Activated CD4-positive, alpha-beta T cell treated with anti-CD3 and anti-CD28 coated beads, Interleukin-2, amount 10 ng/mL, durations not matched to agents 24 days and 14 days (primary cell): ENCODE measurements at regions not wholly inside any gene's neighbourhood (a gene's known extent, or its start where the extent isn't known, plus 50 kb on each side); places are given as distances from the start of the nearest gene placed in this dataset.
"Not testable (repeated sequence)": the region's sequence is repeated elsewhere in the genome, so short reads cannot be mapped to it uniquely, and the experiment has no call there.

Experiments used
- DNase-seq: peaks from one replicate; pipeline ENCODE4 v3.0.0; 2022
- H3K27ac Mint-ChIP-seq: one replicate; pipeline ENCODE4 v1.8.0; 2022; ENCODE audit warnings: mild to moderate bottlenecking, mixed read lengths
- H3K27me3 Mint-ChIP-seq: one replicate; pipeline ENCODE4 v1.8.0; 2022; ENCODE audit warnings: mixed read lengths
- H3K36me3 Mint-ChIP-seq: one replicate; pipeline ENCODE4 v1.8.0; 2022; ENCODE audit warnings: low read depth, mild to moderate bottlenecking, mixed read lengths
- H3K4me1 Mint-ChIP-seq: one replicate; pipeline ENCODE4 v1.8.0; 2021; ENCODE audit warnings: mixed read lengths
- H3K4me3 Mint-ChIP-seq: one replicate; pipeline ENCODE4 v1.8.0; 2022; ENCODE audit warnings: mild to moderate bottlenecking, moderate library complexity, mixed read lengths
- H3K9me3 Mint-ChIP-seq: one replicate; pipeline ENCODE4 v1.8.0; 2021; ENCODE audit warnings: mixed read lengths
- intact Hi-C: fragments of 100-400 bp; cut with micrococcal nuclease; formaldehyde crosslinking; loops from one replicate; pipeline ENCODE4 v1.15.1; 2023

DNA sequence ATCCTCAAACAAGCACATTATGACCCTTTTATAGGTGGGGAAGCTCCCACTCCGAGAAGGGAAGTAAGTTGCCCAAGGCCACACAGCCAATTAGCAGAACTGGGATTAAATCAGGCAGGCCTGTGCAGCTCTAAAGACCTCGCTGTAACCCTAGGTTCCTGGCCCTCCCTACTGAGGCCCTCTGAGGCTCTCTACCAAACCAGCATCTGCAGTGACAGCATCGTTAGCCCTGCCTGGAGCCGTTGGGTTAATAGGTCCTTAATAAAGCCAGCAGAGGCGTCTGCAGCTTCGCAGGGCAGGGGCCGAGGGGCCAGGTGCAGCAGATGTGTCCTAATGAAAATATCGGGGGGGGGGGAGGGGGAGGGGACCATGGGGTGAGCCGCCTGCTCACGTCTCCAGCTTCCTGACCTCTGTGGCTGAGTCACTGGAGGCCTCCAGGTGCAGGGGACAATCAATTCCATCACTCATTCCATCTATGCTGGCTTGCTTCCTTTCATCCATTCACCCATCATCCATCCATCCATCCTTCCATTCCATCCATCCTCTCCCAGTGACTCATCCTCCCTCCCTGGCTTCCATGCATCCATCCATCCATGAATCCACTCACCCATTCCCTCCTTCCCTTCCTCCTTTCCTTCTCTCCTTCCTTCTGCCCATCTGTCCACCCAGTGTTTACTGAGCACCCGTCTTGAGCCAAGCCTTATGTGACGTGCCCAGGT, 203.9 kb downstream of the C9orf50 start:
- H3K4me3 Mint-ChIP-seq = no peak overlapping the region
- H3K4me1 Mint-ChIP-seq = peaks cover 15% of the 10 kb centered on the region
- peak overlapping the region; percentile 23 for H3K27ac Mint-ChIP-seq
- intact Hi-C loops = no loop called here
- no peak for DNase-seq
- H3K9me3 Mint-ChIP-seq = no peaks in the 10 kb centered on the region
- H3K36me3 Mint-ChIP-seq = no peaks in the 10 kb centered on the region
- no peaks in the 10 kb centered on the region for H3K27me3 Mint-ChIP-seq

- H3K27me3 Mint-ChIP-seq = no peaks in the 10 kb centered on the region
- H3K4me3 Mint-ChIP-seq = no peak overlapping the region
- no peaks in the 10 kb centered on the region for H3K36me3 Mint-ChIP-seq
- H3K4me1 Mint-ChIP-seq = peaks cover 14% of the 10 kb centered on the region
- DNase-seq = no peak
- intact Hi-C loops = no loop called here
- H3K9me3 Mint-ChIP-seq = no peaks in the 10 kb centered on the region
- H3K27ac Mint-ChIP-seq = peak overlapping the region; percentile 67
These were observed 204.8 kb downstream of the C9orf50 start for GRCh38 chr9:129415942-129416651.

GRCh38 chr9:129414993-129415941, 205.6 kb downstream of the C9orf50 start:
- H3K27me3 Mint-ChIP-seq = no peaks in the 10 kb centered on the region
- peak overlapping the region; percentile 11 for H3K27ac Mint-ChIP-seq
- no peak overlapping the region for H3K4me3 Mint-ChIP-seq
- H3K36me3 Mint-ChIP-seq = peaks cover 6% of the 10 kb centered on the region
- peaks cover 7% of the 10 kb centered on the region for H3K9me3 Mint-ChIP-seq
- intact Hi-C loops = loop anchor here (5.0 kb wide), 1 partner anchor 93 kb away; no protein-coding TSS in a partner anchor
- DNase-seq = no peak
- peaks cover 17% of the 10 kb centered on the region for H3K4me1 Mint-ChIP-seq

- Mint-ChIP-seq H3K36me3 (peaks cover 9% of the 10 kb centered on the region), H3K9me3 (peaks cover 12% of the 10 kb centered on the region), H3K27ac (peak overlapping the region; percentile 98), H3K4me1 (peaks cover 19% of the 10 kb centered on the region), H3K4me3 (peak overlapping the region; percentile 86), H3K27me3 (no peaks in the 10 kb centered on the region)
- DNase-seq = peak; percentile 85
- intact Hi-C loops = loop anchor here (5.0 kb wide), 1 partner anchor 92 kb away; no protein-coding TSS in a partner anchor
These were observed 206.4 kb downstream of the C9orf50 start for GRCh38 chr9:129414377-129414992.

DNA sequence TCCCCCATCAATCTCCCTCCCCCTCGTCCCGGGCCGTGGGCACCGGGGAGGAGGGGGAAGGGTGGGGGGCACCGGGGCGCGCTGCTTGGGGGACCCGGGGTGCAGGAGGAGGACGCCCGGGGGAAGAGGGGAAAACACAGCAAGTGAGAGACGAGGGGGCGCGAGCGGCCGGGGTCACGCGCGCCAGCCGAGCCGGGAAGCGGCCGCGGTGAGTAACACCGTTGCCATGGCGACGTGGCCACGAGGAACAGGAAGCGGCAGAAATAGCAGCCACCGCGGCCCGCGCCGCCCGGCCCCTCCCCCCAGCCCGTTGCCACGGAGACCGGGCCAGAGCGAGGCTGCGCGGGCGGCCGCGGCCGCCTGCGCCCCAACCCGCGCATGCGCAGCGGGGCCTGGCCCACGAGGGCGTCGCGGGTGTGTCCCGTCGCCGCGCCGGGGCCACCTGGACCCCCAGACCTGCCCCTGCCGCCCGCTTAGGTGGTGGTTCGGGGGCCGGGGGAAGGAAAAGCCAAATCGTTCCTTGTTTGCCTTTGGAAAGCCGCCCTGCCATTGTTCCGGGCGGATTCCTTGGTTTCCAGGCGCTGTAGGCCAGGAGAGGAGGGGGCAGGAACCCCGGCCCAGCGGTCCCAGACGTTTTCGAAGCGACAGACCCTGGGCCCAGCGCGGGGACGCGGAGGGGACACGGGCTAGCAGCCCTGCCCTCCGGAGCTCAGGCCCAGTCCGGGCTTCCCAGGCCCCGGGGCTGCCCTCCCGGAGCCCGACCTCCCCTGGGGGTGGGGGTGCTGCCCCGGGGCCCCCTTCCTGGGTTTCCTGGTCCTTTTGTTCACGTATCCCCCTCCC, 207.1 kb downstream of the C9orf50 start:
- DNase-seq = peak; percentile 99
- H3K9me3 Mint-ChIP-seq = peaks cover 12% of the 10 kb centered on the region
- H3K36me3 Mint-ChIP-seq = peaks cover 9% of the 10 kb centered on the region
- no peaks in the 10 kb centered on the region for H3K27me3 Mint-ChIP-seq
- H3K4me3 Mint-ChIP-seq = peak overlapping the region; percentile 86
- peaks cover 19% of the 10 kb centered on the region for H3K4me1 Mint-ChIP-seq
- intact Hi-C loops = loop anchor here (1.0 to 5.0 kb wide), 6 partner anchors 31 to 237 kb away; partner anchors contain the start of gene NTMT1
- H3K27ac Mint-ChIP-seq = peak overlapping the region; percentile 98

DNA sequence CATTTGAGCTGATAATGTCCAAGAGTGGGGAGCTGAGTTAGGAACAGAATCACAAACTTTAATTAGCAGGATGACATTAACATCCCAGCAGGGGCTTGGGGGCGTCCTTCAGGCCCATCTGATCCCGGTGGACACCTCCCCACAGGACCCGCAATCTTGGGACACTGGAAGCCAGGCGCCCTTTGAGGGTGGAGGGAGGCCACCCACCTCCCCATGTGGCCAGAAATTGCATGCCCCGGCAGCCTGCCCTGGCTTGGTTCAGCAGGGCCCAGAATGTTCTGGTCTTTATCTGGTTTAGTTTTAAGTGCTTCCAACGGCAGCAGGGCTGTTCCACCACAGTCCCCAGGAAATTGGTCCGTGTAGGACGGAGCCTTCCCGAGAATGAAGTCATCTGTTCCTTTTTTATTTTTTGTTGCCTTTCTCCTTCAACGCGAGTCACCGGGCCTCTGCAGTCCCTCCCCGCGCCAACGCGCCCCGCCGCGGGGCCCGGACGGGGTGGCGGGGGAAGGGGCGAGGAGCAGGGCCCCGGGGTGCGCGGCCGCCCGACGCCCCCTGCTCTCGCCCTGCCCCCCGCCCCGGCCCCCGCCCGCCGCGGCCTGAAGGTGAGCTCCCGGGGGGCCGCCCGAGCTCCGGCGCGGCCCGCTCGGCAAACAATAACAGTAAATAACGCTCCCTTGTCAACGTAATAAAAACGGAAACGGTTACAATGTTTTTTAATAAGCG, 207.9 kb downstream of the C9orf50 start:
- intact Hi-C loops = loop anchor here (1.0 to 5.0 kb wide), 6 partner anchors 30 to 237 kb away; partner anchors contain the start of gene NTMT1
- H3K36me3 Mint-ChIP-seq = peaks cover 9% of the 10 kb centered on the region
- peak; percentile 89 for DNase-seq
- peak overlapping the region; percentile 98 for H3K27ac Mint-ChIP-seq
- peaks cover 19% of the 10 kb centered on the region for H3K4me1 Mint-ChIP-seq
- peak overlapping the region; percentile 74 for H3K4me3 Mint-ChIP-seq
- peaks cover 12% of the 10 kb centered on the region for H3K9me3 Mint-ChIP-seq
- H3K27me3 Mint-ChIP-seq = no peaks in the 10 kb centered on the region

- Mint-ChIP-seq H3K9me3 (peaks cover 12% of the 10 kb centered on the region), H3K27ac (peak overlapping the region; percentile 98), H3K4me1 (peaks cover 18% of the 10 kb centered on the region), H3K4me3 (peak overlapping the region; percentile 74)
- H3K36me3 Mint-ChIP-seq, DNase-seq, H3K27me3 Mint-ChIP-seq: not testable (repeated sequence)
- intact Hi-C loops = loop anchor here (2.0 to 5.0 kb wide), 2 partner anchors 29 to 90 kb away; no protein-coding TSS in a partner anchor
These were observed 208.6 kb downstream of the C9orf50 start for GRCh38 chr9:129412176-129412813.

- Mint-ChIP-seq H3K27me3 (peaks cover 3% of the 10 kb centered on the region), H3K27ac (peak overlapping the region; percentile 29), H3K4me3 (no peak overlapping the region), H3K36me3 (peaks cover 9% of the 10 kb centered on the region), H3K4me1 (peaks cover 15% of the 10 kb centered on the region), H3K9me3 (peaks cover 12% of the 10 kb centered on the region)
- intact Hi-C loops = loop anchor here (2.0 to 5.0 kb wide), 2 partner anchors 29 to 89 kb away; no protein-coding TSS in a partner anchor
- DNase-seq = no peak
These were observed 209.3 kb downstream of the C9orf50 start for GRCh38 chr9:129411501-129412175.

- intact Hi-C loops = loop anchor here (5.0 kb wide), 1 partner anchor 88 kb away; no protein-coding TSS in a partner anchor
- Mint-ChIP-seq H3K4me3 (no peak overlapping the region), H3K27me3 (peaks cover 5% of the 10 kb centered on the region), H3K9me3 (peaks cover 12% of the 10 kb centered on the region), H3K36me3 (peaks cover 9% of the 10 kb centered on the region), H3K4me1 (peaks cover 18% of the 10 kb centered on the region), H3K27ac (peak overlapping the region; percentile 55)
- DNase-seq = no peak
These were observed 210.7 kb downstream of the C9orf50 start for GRCh38 chr9:129410226-129410625.

DNA sequence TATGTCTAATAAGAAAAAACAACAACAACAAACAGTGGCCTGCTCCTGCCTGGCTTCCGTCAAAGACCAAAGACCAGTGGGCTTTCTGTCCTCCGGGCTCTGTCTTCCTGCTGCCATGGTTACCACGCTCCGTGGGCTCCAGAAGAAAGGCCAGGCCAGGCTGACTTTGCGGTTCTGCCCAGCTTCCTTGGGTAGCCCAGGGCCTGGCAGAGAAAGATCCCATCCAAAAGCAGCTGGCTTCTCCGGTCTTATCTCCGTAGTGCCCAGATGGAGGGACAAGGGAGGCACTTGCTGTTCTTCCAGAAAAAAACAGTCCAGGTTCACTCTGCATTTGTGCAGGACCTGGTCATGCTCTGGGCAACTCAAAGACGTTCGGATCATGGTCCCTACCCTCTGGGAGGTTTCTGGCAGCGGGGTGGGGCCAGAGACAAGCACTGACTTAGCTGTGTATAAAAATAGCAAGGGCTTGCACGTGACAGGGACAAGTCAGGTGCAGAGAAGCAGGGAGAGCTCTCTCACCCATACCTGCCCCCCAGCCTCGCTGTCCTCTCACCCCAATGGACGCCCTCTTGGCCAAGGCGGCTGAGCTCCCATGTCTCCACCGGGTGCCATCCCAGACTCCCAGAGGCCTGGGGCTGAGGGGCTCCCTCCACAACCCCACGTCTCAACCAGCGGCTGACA, 212.2 kb downstream of the C9orf50 start:
- intact Hi-C loops = no loop called here
- Mint-ChIP-seq H3K4me3 (no peak overlapping the region), H3K27me3 (peaks cover 5% of the 10 kb centered on the region), H3K4me1 (peaks cover 13% of the 10 kb centered on the region), H3K36me3 (peaks cover 9% of the 10 kb centered on the region), H3K27ac (no peak overlapping the region), H3K9me3 (peaks cover 12% of the 10 kb centered on the region)
- no peak for DNase-seq
